ENCODE measurements at regions not wholly inside any gene's neighbourhood (a gene's known extent, or its start where the extent isn't known, plus 50 kb on each side); places are given as distances from the start of the nearest gene placed in this dataset.

DNA sequence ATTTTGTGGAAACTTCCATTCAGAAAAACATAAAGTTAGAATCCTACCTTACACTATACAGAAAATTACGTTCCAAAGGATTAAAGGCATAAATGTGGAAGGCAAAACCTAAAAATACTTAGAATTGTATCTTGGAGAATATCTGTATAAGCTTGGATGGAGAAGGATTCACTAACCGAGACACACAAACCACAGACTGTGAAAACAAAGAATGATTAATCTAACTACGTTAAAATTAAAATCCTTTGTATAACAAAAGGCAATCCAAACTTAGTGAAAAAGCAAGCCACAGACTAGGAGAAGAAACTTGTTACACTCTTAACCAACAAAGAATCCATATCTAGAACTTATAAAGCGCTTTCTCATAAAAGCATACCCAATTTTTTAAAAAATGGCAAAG, 678.8 kb downstream of the INHBA start:
- TF ChIP-seq, protein P1, sequence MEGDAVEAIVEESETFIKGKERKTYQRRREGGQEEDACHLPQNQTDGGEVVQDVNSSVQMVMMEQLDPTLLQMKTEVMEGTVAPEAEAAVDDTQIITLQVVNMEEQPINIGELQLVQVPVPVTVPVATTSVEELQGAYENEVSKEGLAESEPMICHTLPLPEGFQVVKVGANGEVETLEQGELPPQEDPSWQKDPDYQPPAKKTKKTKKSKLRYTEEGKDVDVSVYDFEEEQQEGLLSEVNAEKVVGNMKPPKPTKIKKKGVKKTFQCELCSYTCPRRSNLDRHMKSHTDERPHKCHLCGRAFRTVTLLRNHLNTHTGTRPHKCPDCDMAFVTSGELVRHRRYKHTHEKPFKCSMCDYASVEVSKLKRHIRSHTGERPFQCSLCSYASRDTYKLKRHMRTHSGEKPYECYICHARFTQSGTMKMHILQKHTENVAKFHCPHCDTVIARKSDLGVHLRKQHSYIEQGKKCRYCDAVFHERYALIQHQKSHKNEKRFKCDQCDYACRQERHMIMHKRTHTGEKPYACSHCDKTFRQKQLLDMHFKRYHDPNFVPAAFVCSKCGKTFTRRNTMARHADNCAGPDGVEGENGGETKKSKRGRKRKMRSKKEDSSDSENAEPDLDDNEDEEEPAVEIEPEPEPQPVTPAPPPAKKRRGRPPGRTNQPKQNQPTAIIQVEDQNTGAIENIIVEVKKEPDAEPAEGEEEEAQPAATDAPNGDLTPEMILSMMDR (IDR thresholded peaks at IDR 0.05): no peak
- Mint-ChIP-seq H3K4me3 (ENCODE audit: unreplicated experiment) (no peak overlapping the region), H3K36me3 (ENCODE audit: low read depth) (no peaks in the 10 kb centered on the region), H3K27me3 (ENCODE audit: low read depth) (no peaks in the 10 kb centered on the region), H3K27ac (ENCODE audit: unreplicated experiment) (no peak overlapping the region), H3K9me3 (ENCODE audit: low read depth) (no peaks in the 10 kb centered on the region), H3K4me1 (ENCODE audit: low read depth) (peaks cover 48% of the 10 kb centered on the region)
- no peak for DNase-seq (ENCODE audit: low spot score)

DNA sequence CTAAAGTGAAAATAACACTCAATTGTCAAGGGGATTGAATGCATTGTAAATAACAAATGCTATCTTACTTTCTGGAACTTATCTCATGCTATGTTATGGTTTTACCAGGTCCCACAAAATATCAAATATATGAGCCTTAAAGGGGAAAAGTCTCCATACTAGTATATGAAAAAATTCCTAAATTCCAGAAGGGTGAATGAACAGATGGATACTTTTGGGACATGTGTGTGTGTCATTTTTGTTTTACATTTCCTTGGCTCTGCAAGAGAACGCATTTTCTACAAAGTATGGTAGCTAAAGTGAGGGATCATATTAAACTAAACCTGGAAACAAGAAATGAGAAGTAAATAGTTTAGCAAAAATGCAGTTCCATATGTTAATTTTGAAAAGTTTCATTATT, 682.8 kb downstream of the INHBA start:
- peaks cover 19% of the 10 kb centered on the region for H3K4me1 Mint-ChIP-seq (ENCODE audit: low read depth)
- no peak overlapping the region for H3K27ac Mint-ChIP-seq (ENCODE audit: unreplicated experiment)
- no peak for DNase-seq (ENCODE audit: low spot score)
- no peaks in the 10 kb centered on the region for H3K27me3 Mint-ChIP-seq (ENCODE audit: low read depth)
- TF ChIP-seq, protein P1 (IDR thresholded peaks at IDR 0.05): no peak
- no peaks in the 10 kb centered on the region for H3K9me3 Mint-ChIP-seq (ENCODE audit: low read depth)
- no peak overlapping the region for H3K4me3 Mint-ChIP-seq (ENCODE audit: unreplicated experiment)
- H3K36me3 Mint-ChIP-seq (ENCODE audit: low read depth): no peaks in the 10 kb centered on the region

DNA sequence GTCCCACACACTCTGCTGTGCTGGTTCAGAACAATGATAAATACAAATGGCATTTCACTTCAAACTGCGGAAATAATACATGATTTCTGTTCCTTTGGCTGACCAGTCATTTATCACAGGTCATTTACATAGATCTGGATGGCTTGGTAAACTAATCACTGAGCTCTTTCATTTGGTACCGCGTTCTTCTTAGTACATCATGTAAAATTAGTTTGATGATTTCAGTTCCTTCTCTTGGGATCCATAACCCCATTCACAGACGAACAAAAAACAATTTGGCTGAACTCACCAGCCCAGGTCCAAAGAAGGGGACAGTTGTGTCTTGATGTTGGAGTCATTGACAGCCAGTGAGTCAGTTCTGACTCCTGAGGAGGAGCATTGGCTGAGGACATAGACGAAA, 689.8 kb downstream of the INHBA start:
- Mint-ChIP-seq H3K4me1 (ENCODE audit: low read depth) (peaks cover 8% of the 10 kb centered on the region), H3K9me3 (ENCODE audit: low read depth) (peaks cover 12% of the 10 kb centered on the region), H3K4me3 (ENCODE audit: unreplicated experiment) (no peak overlapping the region), H3K27ac (ENCODE audit: unreplicated experiment) (no peak overlapping the region), H3K36me3 (ENCODE audit: low read depth) (peaks cover 2% of the 10 kb centered on the region), H3K27me3 (ENCODE audit: low read depth) (no peaks in the 10 kb centered on the region)
- no peak for DNase-seq (ENCODE audit: low spot score)
- TF ChIP-seq, protein P1 (IDR thresholded peaks at IDR 0.05): no peak

DNA sequence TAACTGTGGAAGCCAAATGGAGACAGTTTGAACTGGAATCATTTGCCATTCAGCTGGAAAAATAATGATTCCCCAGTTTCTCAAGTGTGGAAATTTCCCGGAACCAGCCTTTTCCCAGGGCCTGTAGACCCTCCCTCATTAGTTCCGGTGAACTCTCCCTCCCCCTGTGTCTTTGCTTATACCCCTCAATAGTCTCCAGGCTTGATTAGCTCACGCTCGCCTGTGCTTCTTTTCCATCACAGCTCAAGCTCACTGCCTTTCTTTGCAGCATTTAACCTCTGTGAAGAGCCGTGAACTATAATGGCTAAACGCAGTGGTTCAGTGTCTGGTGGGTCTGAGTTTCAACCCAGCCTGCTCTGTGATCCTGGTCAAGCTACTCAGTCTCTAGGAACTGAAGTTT, 690.8 kb downstream of the INHBA start:
- TF ChIP-seq, protein P1 (IDR thresholded peaks at IDR 0.05): no peak
- H3K4me3 Mint-ChIP-seq (ENCODE audit: unreplicated experiment): no peak overlapping the region
- no peak for DNase-seq (ENCODE audit: low spot score)
- peaks cover 12% of the 10 kb centered on the region for H3K9me3 Mint-ChIP-seq (ENCODE audit: low read depth)
- no peaks in the 10 kb centered on the region for H3K27me3 Mint-ChIP-seq (ENCODE audit: low read depth)
- peaks cover 2% of the 10 kb centered on the region for H3K36me3 Mint-ChIP-seq (ENCODE audit: low read depth)
- no peak overlapping the region for H3K27ac Mint-ChIP-seq (ENCODE audit: unreplicated experiment)
- peaks cover 13% of the 10 kb centered on the region for H3K4me1 Mint-ChIP-seq (ENCODE audit: low read depth)

DNA sequence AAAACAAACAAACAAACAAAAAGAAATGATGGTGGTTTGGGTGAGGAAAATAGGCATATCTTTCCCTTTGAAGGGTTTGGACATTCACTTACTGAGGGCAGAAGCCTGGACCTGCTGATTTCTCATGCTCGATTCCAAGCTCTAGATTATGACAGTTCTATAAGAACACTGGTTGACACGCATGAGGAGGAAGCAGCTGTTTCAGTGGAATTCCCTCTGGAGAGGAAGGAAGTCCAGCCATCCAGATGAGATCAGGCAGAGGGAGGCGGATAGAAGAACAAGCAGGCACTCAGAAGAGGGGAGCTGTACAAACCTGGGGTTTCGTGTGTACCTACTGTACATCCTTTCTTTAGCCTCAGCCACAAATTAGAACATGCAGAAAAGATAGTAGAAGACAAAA, 691.9 kb downstream of the INHBA start:
- Mint-ChIP-seq H3K27ac (ENCODE audit: unreplicated experiment) (no peak overlapping the region), H3K4me3 (ENCODE audit: unreplicated experiment) (no peak overlapping the region), H3K4me1 (ENCODE audit: low read depth) (peaks cover 22% of the 10 kb centered on the region), H3K27me3 (ENCODE audit: low read depth) (no peaks in the 10 kb centered on the region), H3K36me3 (ENCODE audit: low read depth) (peaks cover 2% of the 10 kb centered on the region), H3K9me3 (ENCODE audit: low read depth) (peaks cover 12% of the 10 kb centered on the region)
- TF ChIP-seq, protein P1 (IDR thresholded peaks at IDR 0.05): no peak
- DNase-seq (ENCODE audit: low spot score): no peak
